ENCODE measurements at regions not wholly inside any gene's neighbourhood (a gene's known extent, or its start where the extent isn't known, plus 50 kb on each side); places are given as distances from the start of the nearest gene placed in this dataset.
"Not testable (repeated sequence)": the region's sequence is repeated elsewhere in the genome, so short reads cannot be mapped to it uniquely, and the experiment has no call there.

GRCh38 chr5:124913329-124913653, 166.9 kb upstream of the ZNF608 start:
- ChIA-PET CTCF (no interaction called here), POLR2A (no interaction called here)
- Mint-ChIP-seq H3K36me3 (no peaks in the 10 kb centered on the region), H3K27ac (no peak overlapping the region), H3K4me3 (no peak overlapping the region), H3K9me3 (no peaks in the 10 kb centered on the region), H3K27me3 (no peaks in the 10 kb centered on the region), H3K4me1 (ENCODE audit: low read depth) (no peaks in the 10 kb centered on the region)
- no peak for DNase-seq
- intact Hi-C loops (cut with micrococcal nuclease): no loop called here

GRCh38 chr5:124916313-124916712, 169.9 kb upstream of the ZNF608 start:
- intact Hi-C loops (cut with micrococcal nuclease); POLR2A ChIA-PET: not testable (repeated sequence)

GRCh38 chr5:124918618-124919017, 172.2 kb upstream of the ZNF608 start:
- ChIA-PET POLR2A (no interaction called here), CTCF (no interaction called here)
- H3K27me3 Mint-ChIP-seq: no peaks in the 10 kb centered on the region
- H3K27ac Mint-ChIP-seq: no peak overlapping the region
- no peak overlapping the region for H3K4me3 Mint-ChIP-seq
- H3K9me3 Mint-ChIP-seq: no peaks in the 10 kb centered on the region
- no peaks in the 10 kb centered on the region for H3K36me3 Mint-ChIP-seq
- intact Hi-C loops (cut with micrococcal nuclease): no loop called here
- DNase-seq: no peak
- H3K4me1 Mint-ChIP-seq (ENCODE audit: low read depth): no peaks in the 10 kb centered on the region

More at GRCh38 chr5:124916313-124916712, 169.9 kb upstream of the ZNF608 start:
- H3K4me3 Mint-ChIP-seq; H3K27me3 Mint-ChIP-seq; H3K27ac Mint-ChIP-seq; H3K9me3 Mint-ChIP-seq; DNase-seq; CTCF ChIA-PET; H3K36me3 Mint-ChIP-seq; H3K4me1 Mint-ChIP-seq (ENCODE audit: low read depth): not testable (repeated sequence)

GRCh38 chr5:124919076-124919475, 172.6 kb upstream of the ZNF608 start:
- no peak overlapping the region for H3K27ac Mint-ChIP-seq
- H3K9me3 Mint-ChIP-seq: no peaks in the 10 kb centered on the region
- H3K27me3 Mint-ChIP-seq: no peaks in the 10 kb centered on the region
- no peaks in the 10 kb centered on the region for H3K4me1 Mint-ChIP-seq (ENCODE audit: low read depth)
- H3K4me3 Mint-ChIP-seq: no peak overlapping the region
- intact Hi-C loops (cut with micrococcal nuclease): no loop called here
- ChIA-PET CTCF (no interaction called here), POLR2A (no interaction called here)
- H3K36me3 Mint-ChIP-seq: no peaks in the 10 kb centered on the region
- no peak for DNase-seq

- H3K27me3 Mint-ChIP-seq: no peaks in the 10 kb centered on the region
- CTCF ChIA-PET: no interaction called here
- no peak overlapping the region for H3K4me3 Mint-ChIP-seq
- intact Hi-C loops (cut with micrococcal nuclease): no loop called here
- H3K9me3 Mint-ChIP-seq: no peaks in the 10 kb centered on the region
- no peak for DNase-seq
- no peaks in the 10 kb centered on the region for H3K36me3 Mint-ChIP-seq
- H3K4me1 Mint-ChIP-seq (ENCODE audit: low read depth): no peaks in the 10 kb centered on the region
- POLR2A ChIA-PET: no interaction called here
- H3K27ac Mint-ChIP-seq: no peak overlapping the region
Measured at GRCh38 chr5:124919747-124920525, 173.5 kb upstream of the ZNF608 start.

GRCh38 chr5:124920909-124921666, 174.6 kb upstream of the ZNF608 start:
- H3K27me3 Mint-ChIP-seq: no peaks in the 10 kb centered on the region
- H3K9me3 Mint-ChIP-seq: no peaks in the 10 kb centered on the region
- no peak overlapping the region for H3K27ac Mint-ChIP-seq
- no peaks in the 10 kb centered on the region for H3K4me1 Mint-ChIP-seq (ENCODE audit: low read depth)
- intact Hi-C loops (cut with micrococcal nuclease): no loop called here
- H3K36me3 Mint-ChIP-seq: no peaks in the 10 kb centered on the region
- no peak overlapping the region for H3K4me3 Mint-ChIP-seq
- DNase-seq: no peak
- CTCF ChIA-PET: no interaction called here
- POLR2A ChIA-PET: no interaction called here

GRCh38 chr5:124921694-124922093, 175.3 kb upstream of the ZNF608 start:
- Mint-ChIP-seq H3K27ac (no peak overlapping the region), H3K9me3 (no peaks in the 10 kb centered on the region), H3K4me1 (ENCODE audit: low read depth) (no peaks in the 10 kb centered on the region), H3K36me3 (no peaks in the 10 kb centered on the region), H3K4me3 (no peak overlapping the region), H3K27me3 (no peaks in the 10 kb centered on the region)
- DNase-seq: no peak
- POLR2A ChIA-PET: no interaction called here
- intact Hi-C loops (cut with micrococcal nuclease): no loop called here
- CTCF ChIA-PET: no interaction called here

GRCh38 chr5:124922255-124922975, 176.0 kb upstream of the ZNF608 start:
- POLR2A ChIA-PET: no interaction called here
- Mint-ChIP-seq H3K4me3 (no peak overlapping the region), H3K4me1 (ENCODE audit: low read depth) (no peaks in the 10 kb centered on the region), H3K27me3 (no peaks in the 10 kb centered on the region), H3K27ac (no peak overlapping the region), H3K36me3 (no peaks in the 10 kb centered on the region), H3K9me3 (no peaks in the 10 kb centered on the region)
- CTCF ChIA-PET: no interaction called here
- intact Hi-C loops (cut with micrococcal nuclease): no loop called here
- no peak for DNase-seq

GRCh38 chr5:124923131-124923530, 176.7 kb upstream of the ZNF608 start:
- H3K27me3 Mint-ChIP-seq: no peaks in the 10 kb centered on the region
- intact Hi-C loops (cut with micrococcal nuclease): no loop called here
- H3K27ac Mint-ChIP-seq: no peak overlapping the region
- H3K36me3 Mint-ChIP-seq: no peaks in the 10 kb centered on the region
- H3K9me3 Mint-ChIP-seq: no peaks in the 10 kb centered on the region
- H3K4me1 Mint-ChIP-seq (ENCODE audit: low read depth): no peaks in the 10 kb centered on the region
- H3K4me3 Mint-ChIP-seq: no peak overlapping the region
- POLR2A ChIA-PET: no interaction called here
- no peak for DNase-seq
- CTCF ChIA-PET: no interaction called here

- CTCF ChIA-PET: no interaction called here
- no peak for DNase-seq
- Mint-ChIP-seq H3K9me3 (no peaks in the 10 kb centered on the region), H3K4me3 (no peak overlapping the region), H3K36me3 (no peaks in the 10 kb centered on the region), H3K27ac (no peak overlapping the region), H3K27me3 (no peaks in the 10 kb centered on the region), H3K4me1 (ENCODE audit: low read depth) (no peaks in the 10 kb centered on the region)
- intact Hi-C loops (cut with micrococcal nuclease): no loop called here
- POLR2A ChIA-PET: no interaction called here
Measured at GRCh38 chr5:124924729-124925128, 178.3 kb upstream of the ZNF608 start.

- Mint-ChIP-seq H3K36me3 (no peaks in the 10 kb centered on the region), H3K4me1 (ENCODE audit: low read depth) (no peaks in the 10 kb centered on the region), H3K27ac (no peak overlapping the region), H3K27me3 (no peaks in the 10 kb centered on the region), H3K9me3 (no peaks in the 10 kb centered on the region), H3K4me3 (no peak overlapping the region)
- DNase-seq: no peak
- intact Hi-C loops (cut with micrococcal nuclease): no loop called here
- CTCF ChIA-PET: no interaction called here
- POLR2A ChIA-PET: no interaction called here
Measured at GRCh38 chr5:124927735-124928134, 181.3 kb upstream of the ZNF608 start.

GRCh38 chr5:124929000-124929399, 182.6 kb upstream of the ZNF608 start:
- DNase-seq: no peak
- intact Hi-C loops (cut with micrococcal nuclease): no loop called here
- H3K36me3 Mint-ChIP-seq: no peaks in the 10 kb centered on the region
- no peaks in the 10 kb centered on the region for H3K4me1 Mint-ChIP-seq (ENCODE audit: low read depth)
- CTCF ChIA-PET: no interaction called here
- no peaks in the 10 kb centered on the region for H3K9me3 Mint-ChIP-seq
- POLR2A ChIA-PET: no interaction called here
- H3K27ac Mint-ChIP-seq: no peak overlapping the region
- H3K4me3 Mint-ChIP-seq: no peak overlapping the region
- H3K27me3 Mint-ChIP-seq: no peaks in the 10 kb centered on the region

All from activated CD4-positive, alpha-beta memory T cell treated with anti-CD3 and anti-CD28 coated beads for 36 hours (primary cell).